Neural cell (in vitro differentiated cells): ENCODE measurements at regions not wholly inside any gene's neighbourhood (a gene's known extent, or its start where the extent isn't known, plus 50 kb on each side); places are given as distances from the start of the nearest gene placed in this dataset.

Experiments used
- H2AFZ ChIP-seq: fragments of 200-600, 300-800 bp; sonication (generic), shearing (Covaris generic); 2 replicates; pipeline ENCODE4 v1.6.0; 2014; ENCODE audit warnings: low read depth, mild to moderate bottlenecking, antibody characterized with exemption, low read length, moderate library complexity
- H3F3A ChIP-seq: fragments of 200-600 bp; shearing (Covaris generic); 2 replicates; pipeline ENCODE4 v1.6.1; 2016; ENCODE audit warnings: mild to moderate bottlenecking, moderate library complexity, mixed read lengths, antibody characterized with exemption, low read length; ENCODE audit not compliant: insufficient read depth, poor library complexity, severe bottlenecking
- H3K27ac ChIP-seq: fragments of 200-600, 300-800 bp; sonication (generic), shearing (Covaris generic); 2 replicates; pipeline ENCODE4 v1.5.1; 2014; ENCODE audit warnings: mild to moderate bottlenecking, low read length, moderate library complexity
- H3K27me3 ChIP-seq: fragments of 300-800, 200-600 bp; sonication (generic), shearing (Covaris generic); 2 replicates; pipeline ENCODE4 v1.6.0; 2014; ENCODE audit warnings: mild to moderate bottlenecking, low read depth, low read length, moderate library complexity; ENCODE audit not compliant: insufficient read depth
- H3K36me3 ChIP-seq: fragments of 300-800, 200-600 bp; sonication (generic), shearing (Covaris generic); 2 replicates; pipeline ENCODE4 v1.5.1; 2014; ENCODE audit warnings: mild to moderate bottlenecking, antibody characterized with exemption, low read length, moderate library complexity; ENCODE audit not compliant: insufficient read depth
- H3K4me2 ChIP-seq: fragments of 300-800, 200-600 bp; sonication (generic), shearing (Covaris generic); 2 replicates; pipeline ENCODE4 v1.6.0; 2014; ENCODE audit warnings: mild to moderate bottlenecking, low read length
- H3K4me3 ChIP-seq: fragments of 300-800, 200-600 bp; sonication (generic), shearing (Covaris generic); 2 replicates; pipeline ENCODE4 v1.5.1; 2014; ENCODE audit warnings: mild to moderate bottlenecking, low read length, moderate library complexity
- H3K79me2 ChIP-seq: fragments of 200-600 bp; shearing (Covaris generic); replicated peaks from 2 replicates; pipeline ENCODE4 v1.6.0; 2014; ENCODE audit warnings: mild to moderate bottlenecking, low read length, moderate library complexity; ENCODE audit not compliant: insufficient read depth
- H3K9ac ChIP-seq: fragments of 300-800, 200-600 bp; sonication (generic), shearing (Covaris generic); 2 replicates; pipeline ENCODE4 v1.6.1; 2016; ENCODE audit warnings: mild to moderate bottlenecking, low read length, mixed read lengths
- H3K9me2 ChIP-seq: fragments of 200-600 bp; shearing (Covaris generic); 2 replicates; pipeline ENCODE4 v1.6.1; 2016; ENCODE audit warnings: mild to moderate bottlenecking, low read length, mixed read lengths; ENCODE audit not compliant: insufficient read depth
- H3K9me3 ChIP-seq: fragments of 200-600, 300-800 bp; sonication (generic), shearing (Covaris generic); 2 replicates; pipeline ENCODE4 v1.6.1; 2016; ENCODE audit warnings: mild to moderate bottlenecking, mixed run types, low read length, moderate library complexity, mixed read lengths
- H4K20me1 ChIP-seq: fragments of 200-600 bp; shearing (Covaris generic); 2 replicates; pipeline ENCODE4 v1.6.1; 2016; ENCODE audit warnings: mild to moderate bottlenecking, mixed run types; ENCODE audit not compliant: insufficient read depth
- EP300 ChIP-seq: fragments of 450-650 bp; conservative IDR thresholded peaks from 2 replicates; pipeline ENCODE4 v1.6.1; 2014; ENCODE audit warnings: antibody characterized with exemption, mild to moderate bottlenecking, moderate library complexity; ENCODE audit not compliant: poor library complexity, severe bottlenecking
- EZH2 ChIP-seq: fragments of 200-600, 300-800 bp; shearing (Covaris generic), sonication (generic); IDR thresholded peaks from 2 replicates; pipeline ENCODE4 v1.6.1; 2014; ENCODE audit warnings: antibody characterized with exemption, low read length, borderline replicate concordance, mild to moderate bottlenecking; ENCODE audit not compliant: insufficient read depth, poor library complexity, severe bottlenecking
- MXI1 ChIP-seq: fragments of 450-650 bp; conservative IDR thresholded peaks from 2 replicates; pipeline ENCODE4 v1.6.1; 2014; ENCODE audit warnings: antibody characterized with exemption, mild to moderate bottlenecking; ENCODE audit not compliant: poor library complexity, severe bottlenecking
- POLR2AphosphoS5 ChIP-seq: IDR thresholded peaks from 2 replicates; pipeline ENCODE4 v1.6.1; 2012
- RAD21 ChIP-seq: fragments of 450-650 bp; conservative IDR thresholded peaks from 2 replicates; pipeline ENCODE4 v1.6.1; 2014; ENCODE audit warnings: antibody characterized with exemption, mild to moderate bottlenecking, moderate library complexity
- SMC3 ChIP-seq: fragments of 450-650 bp; conservative IDR thresholded peaks from 2 replicates; pipeline ENCODE4 v1.6.1; 2014; ENCODE audit warnings: antibody characterized with exemption, mild to moderate bottlenecking, moderate library complexity; ENCODE audit not compliant: poor library complexity
- TAF1 ChIP-seq: IDR thresholded peaks from 2 replicates; pipeline ENCODE4 v1.6.1; 2012; ENCODE audit warnings: low read depth
- TF ChIP-seq, protein P1 (sequence below): IDR thresholded peaks from 2 replicates; pipeline ENCODE4 v1.6.1; 2012; ENCODE audit warnings: borderline replicate concordance
- TF ChIP-seq, protein P2 (sequence below): fragments of 450-650 bp; IDR thresholded peaks from 2 replicates; pipeline ENCODE4 v1.5.1; 2014; ENCODE audit warnings: antibody characterized with exemption, mild to moderate bottlenecking, moderate library complexity; ENCODE audit not compliant: poor library complexity, severe bottlenecking

DNA sequence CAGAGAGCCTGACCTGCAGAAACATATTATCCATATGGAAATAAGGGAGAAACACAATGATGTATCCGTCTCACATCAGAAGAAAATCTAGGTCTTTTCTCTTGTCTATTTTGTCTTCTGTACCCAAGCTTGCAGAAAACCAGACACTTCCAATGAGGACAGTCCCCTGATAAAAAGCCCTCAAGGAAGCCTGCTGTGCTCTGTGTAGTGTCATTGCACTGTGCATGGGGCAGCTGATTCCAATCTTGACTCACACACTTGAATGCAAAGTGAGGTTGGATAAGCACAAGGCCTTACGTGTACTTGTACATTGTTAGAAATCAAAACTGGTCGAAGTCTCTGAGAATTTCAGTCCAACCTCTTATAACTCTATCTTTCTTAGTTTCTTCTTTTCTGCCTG is 256.6 kb upstream of the MYOCD start:
- Histone ChIP-seq H2AFZ (no peak overlapping the region), H3K9me2 (no peaks in the 10 kb centered on the region), H3K9ac (no peak overlapping the region)

DNA sequence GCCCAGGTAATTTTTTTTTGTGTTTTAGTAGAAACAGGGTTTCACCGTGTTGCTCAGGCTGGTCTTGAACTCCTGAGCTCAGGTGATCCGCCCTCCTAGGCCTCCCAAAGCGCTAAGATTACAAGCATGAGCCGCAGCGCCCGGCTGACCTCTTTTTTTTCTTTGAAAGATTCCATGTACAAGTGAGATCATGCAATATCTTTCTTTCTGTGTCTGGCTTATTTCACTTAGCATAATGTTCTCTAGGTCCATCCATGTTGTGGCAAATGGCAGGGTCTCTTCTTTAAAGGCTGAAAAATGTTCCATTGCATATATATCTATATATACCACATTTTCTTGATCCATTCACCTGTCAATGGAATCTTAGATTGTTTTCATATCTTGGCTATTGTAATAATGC is 255.0 kb upstream of the MYOCD start:
- Histone ChIP-seq H3K9me2 (no peaks in the 10 kb centered on the region), H3K4me2 (no peak overlapping the region), H3K79me2 (no peaks in the 10 kb centered on the region), H3K4me3 (no peak overlapping the region), H3K27ac (no peak overlapping the region), H3K9ac (no peak overlapping the region), H3K27me3 (no peaks in the 10 kb centered on the region), H3K36me3 (no peaks in the 10 kb centered on the region), H2AFZ (no peak overlapping the region), H3K9me3 (no peaks in the 10 kb centered on the region), H4K20me1 (no peaks in the 10 kb centered on the region), H3F3A (no peaks in the 10 kb centered on the region)
- TF ChIP-seq POLR2AphosphoS5 (no peak), RAD21 (no peak), EP300 (no peak), SMC3 (no peak), TAF1 (no peak), MXI1 (no peak), EZH2 (no peak)
- TF ChIP-seq, protein P1, sequence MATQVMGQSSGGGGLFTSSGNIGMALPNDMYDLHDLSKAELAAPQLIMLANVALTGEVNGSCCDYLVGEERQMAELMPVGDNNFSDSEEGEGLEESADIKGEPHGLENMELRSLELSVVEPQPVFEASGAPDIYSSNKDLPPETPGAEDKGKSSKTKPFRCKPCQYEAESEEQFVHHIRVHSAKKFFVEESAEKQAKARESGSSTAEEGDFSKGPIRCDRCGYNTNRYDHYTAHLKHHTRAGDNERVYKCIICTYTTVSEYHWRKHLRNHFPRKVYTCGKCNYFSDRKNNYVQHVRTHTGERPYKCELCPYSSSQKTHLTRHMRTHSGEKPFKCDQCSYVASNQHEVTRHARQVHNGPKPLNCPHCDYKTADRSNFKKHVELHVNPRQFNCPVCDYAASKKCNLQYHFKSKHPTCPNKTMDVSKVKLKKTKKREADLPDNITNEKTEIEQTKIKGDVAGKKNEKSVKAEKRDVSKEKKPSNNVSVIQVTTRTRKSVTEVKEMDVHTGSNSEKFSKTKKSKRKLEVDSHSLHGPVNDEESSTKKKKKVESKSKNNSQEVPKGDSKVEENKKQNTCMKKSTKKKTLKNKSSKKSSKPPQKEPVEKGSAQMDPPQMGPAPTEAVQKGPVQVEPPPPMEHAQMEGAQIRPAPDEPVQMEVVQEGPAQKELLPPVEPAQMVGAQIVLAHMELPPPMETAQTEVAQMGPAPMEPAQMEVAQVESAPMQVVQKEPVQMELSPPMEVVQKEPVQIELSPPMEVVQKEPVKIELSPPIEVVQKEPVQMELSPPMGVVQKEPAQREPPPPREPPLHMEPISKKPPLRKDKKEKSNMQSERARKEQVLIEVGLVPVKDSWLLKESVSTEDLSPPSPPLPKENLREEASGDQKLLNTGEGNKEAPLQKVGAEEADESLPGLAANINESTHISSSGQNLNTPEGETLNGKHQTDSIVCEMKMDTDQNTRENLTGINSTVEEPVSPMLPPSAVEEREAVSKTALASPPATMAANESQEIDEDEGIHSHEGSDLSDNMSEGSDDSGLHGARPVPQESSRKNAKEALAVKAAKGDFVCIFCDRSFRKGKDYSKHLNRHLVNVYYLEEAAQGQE: no peak
- TF ChIP-seq, protein P2, sequence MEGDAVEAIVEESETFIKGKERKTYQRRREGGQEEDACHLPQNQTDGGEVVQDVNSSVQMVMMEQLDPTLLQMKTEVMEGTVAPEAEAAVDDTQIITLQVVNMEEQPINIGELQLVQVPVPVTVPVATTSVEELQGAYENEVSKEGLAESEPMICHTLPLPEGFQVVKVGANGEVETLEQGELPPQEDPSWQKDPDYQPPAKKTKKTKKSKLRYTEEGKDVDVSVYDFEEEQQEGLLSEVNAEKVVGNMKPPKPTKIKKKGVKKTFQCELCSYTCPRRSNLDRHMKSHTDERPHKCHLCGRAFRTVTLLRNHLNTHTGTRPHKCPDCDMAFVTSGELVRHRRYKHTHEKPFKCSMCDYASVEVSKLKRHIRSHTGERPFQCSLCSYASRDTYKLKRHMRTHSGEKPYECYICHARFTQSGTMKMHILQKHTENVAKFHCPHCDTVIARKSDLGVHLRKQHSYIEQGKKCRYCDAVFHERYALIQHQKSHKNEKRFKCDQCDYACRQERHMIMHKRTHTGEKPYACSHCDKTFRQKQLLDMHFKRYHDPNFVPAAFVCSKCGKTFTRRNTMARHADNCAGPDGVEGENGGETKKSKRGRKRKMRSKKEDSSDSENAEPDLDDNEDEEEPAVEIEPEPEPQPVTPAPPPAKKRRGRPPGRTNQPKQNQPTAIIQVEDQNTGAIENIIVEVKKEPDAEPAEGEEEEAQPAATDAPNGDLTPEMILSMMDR: no peak

More for the DNA sequence above, 256.6 kb upstream of the MYOCD start:
- H3K27ac ChIP-seq: no peak overlapping the region
- no peak overlapping the region for H3K4me3 ChIP-seq
- no peaks in the 10 kb centered on the region for H3K9me3 ChIP-seq
- no peaks in the 10 kb centered on the region for H3F3A ChIP-seq
- TF ChIP-seq, protein P2: no peak
- TF ChIP-seq EZH2: no peak
- H3K79me2 ChIP-seq: no peaks in the 10 kb centered on the region
- H3K36me3 ChIP-seq: no peaks in the 10 kb centered on the region
- no peaks in the 10 kb centered on the region for H4K20me1 ChIP-seq
- H3K4me2 ChIP-seq: no peak overlapping the region
- no peaks in the 10 kb centered on the region for H3K27me3 ChIP-seq
